Body of pancreas (tissue), 4 donors: ENCODE measurements at regions not wholly inside any gene's neighbourhood (a gene's known extent, or its start where the extent isn't known, plus 50 kb on each side); places are given as distances from the start of the nearest gene placed in this dataset.

ENCODE experiments used
- ATAC-seq: fragments of 150-250 bp; one replicate; pipeline ENCODE4 v1.9.1; 2016
- DNase-seq, 4 donors: peaks; one replicate each; pipeline ENCODE4 v3.0.0-alpha.2; 2019
- H3K27ac ChIP-seq, 4 donors: fragments of 200-600 bp; sonication (generic); 1 replicate in 3 of 4; 2 replicates in 1 of 4; pipeline versions ENCODE4 v1.5.1 to v1.6.1; 2016 to 2019; ENCODE audit warnings: mild to moderate bottlenecking in 1 of 4, mixed read lengths in 1 of 4, moderate library complexity in 1 of 4
- H3K27me3 ChIP-seq, 2 donors: fragments of 200-600 bp; sonication (generic); one replicate each; pipeline ENCODE4 v1.6.0; 2016; ENCODE audit warnings: mild to moderate bottlenecking in 1 of 2
- H3K36me3 ChIP-seq, 2 donors: fragments of 200-600 bp; sonication (generic); replicated peaks in 1 of 2; 2 replicates each; pipeline ENCODE4 v1.5.1; 2016; ENCODE audit warnings: low read depth in 2 of 2; ENCODE audit not compliant: insufficient read depth in 1 of 2
- H3K4me1 ChIP-seq: fragments of 200-600 bp; sonication (generic); one replicate; pipeline ENCODE4 v1.6.0; 2016
- H3K4me3 ChIP-seq, 2 donors: fragments of 200-600 bp; sonication (generic); 1 replicate in 1 of 2; 2 replicates in 1 of 2; pipeline ENCODE4 v1.5.1; 2016 to 2019
- H3K9me3 ChIP-seq, 3 donors: fragments of 200-600 bp; sonication (generic); 1 replicate in 2 of 3; 2 replicates in 1 of 3; pipeline ENCODE4 v1.5.1; 2016
- CTCF ChIP-seq, 7 experiments: fragments of 450-650 bp in 4 of 7; fragments of 200-600 bp in 3 of 7; sonication (generic) in 3 of 7; IDR thresholded peaks; one replicate each; pipeline ENCODE4 v1.5.1; 2016 to 2019; ENCODE audit warnings: antibody characterized with exemption in 7 of 7
- POLR2A ChIP-seq, 3 donors: fragments of 450-650 bp; IDR thresholded peaks; one replicate each; pipeline ENCODE4 v1.6.1; 2016; ENCODE audit warnings: antibody characterized with exemption in 3 of 3, mild to moderate bottlenecking in 2 of 3
- WGBS, 2 donors: methylation state at CpG; one replicate each; pipeline ENCODE4 v1.1.5; 2017; 5-methylcytosine and 5-hydroxymethylcytosine counted together
- intact Hi-C: fragments of 100-400 bp; cut with DNase I; formaldehyde crosslinking; loops from one replicate; pipeline ENCODE4 v1.15.1; 2023

- no peaks in the 10 kb centered on the region for H3K36me3 ChIP-seq
- peaks cover 13% of the 10 kb centered on the region for H3K4me1 ChIP-seq
- 0 to 45% methylated on average over 1 of the region's 1 CpG for WGBS, 2 donors
- no peaks in the 10 kb centered on the region for H3K27me3 ChIP-seq
- intact Hi-C loops = no loop called here
- no peak for ATAC-seq
- no peak overlapping the region for H3K4me3 ChIP-seq
- H3K27ac ChIP-seq = no peak overlapping the region
- no peak for DNase-seq
- no peaks in the 10 kb centered on the region for H3K9me3 ChIP-seq
- TF ChIP-seq POLR2A (IDR thresholded peaks at IDR 0.05) (no peak), CTCF (IDR thresholded peaks at IDR 0.05) (no peak)
Observed at GRCh38 chr14:30420515-30420914, 138.4 kb upstream of the G2E3 start.

- Histone ChIP-seq H3K4me3 (no peak overlapping the region), H3K9me3 (no peaks in the 10 kb centered on the region), H3K27ac (no peak overlapping the region), H3K36me3 (no peaks in the 10 kb centered on the region), H3K4me1 (no peaks in the 10 kb centered on the region), H3K27me3 (no peaks in the 10 kb centered on the region)
- no peak for DNase-seq
- TF ChIP-seq CTCF (IDR thresholded peaks at IDR 0.05) = no peak
- no peak for TF ChIP-seq POLR2A (IDR thresholded peaks at IDR 0.05)
- 57 to 63% methylated on average over 1 of the region's 1 CpG for WGBS, 2 donors
- no peak for ATAC-seq
- intact Hi-C loops = no loop called here
Observed at GRCh38 chr14:30426463-30426862, 132.5 kb upstream of the G2E3 start.

- DNase-seq (no peak), ATAC-seq (no peak)
- no peak overlapping the region for H3K27ac ChIP-seq
- H3K27me3 ChIP-seq = no peaks in the 10 kb centered on the region
- 72 to 84% methylated on average over 2 of the region's 2 CpGs for WGBS, 2 donors
- intact Hi-C loops = no loop called here
- no peaks in the 10 kb centered on the region for H3K4me1 ChIP-seq
- no peaks in the 10 kb centered on the region for H3K36me3 ChIP-seq
- H3K4me3 ChIP-seq = no peak overlapping the region
- TF ChIP-seq CTCF (IDR thresholded peaks at IDR 0.05) (no peak), POLR2A (IDR thresholded peaks at IDR 0.05) (no peak)
- H3K9me3 ChIP-seq = no peaks in the 10 kb centered on the region
Observed at GRCh38 chr14:30427401-30427800, 131.6 kb upstream of the G2E3 start.

- Histone ChIP-seq H3K36me3 (no peaks in the 10 kb centered on the region), H3K4me1 (no peaks in the 10 kb centered on the region), H3K4me3 (no peak overlapping the region), H3K27me3 (no peaks in the 10 kb centered on the region), H3K9me3 (no peaks in the 10 kb centered on the region), H3K27ac (no peak overlapping the region)
- ATAC-seq = no peak
- DNase-seq = no peak
- intact Hi-C loops = no loop called here
- no peak for TF ChIP-seq POLR2A (IDR thresholded peaks at IDR 0.05)
- no peak for TF ChIP-seq CTCF (IDR thresholded peaks at IDR 0.05)
Observed at GRCh38 chr14:30427846-30428245, 131.1 kb upstream of the G2E3 start.

GRCh38 chr14:30431552-30431951, 127.4 kb upstream of the G2E3 start:
- no peak overlapping the region for H3K27ac ChIP-seq
- intact Hi-C loops = no loop called here
- H3K27me3 ChIP-seq = no peaks in the 10 kb centered on the region
- H3K9me3 ChIP-seq = no peaks in the 10 kb centered on the region
- no peak for TF ChIP-seq CTCF (IDR thresholded peaks at IDR 0.05)
- TF ChIP-seq POLR2A (IDR thresholded peaks at IDR 0.05) = no peak
- H3K4me1 ChIP-seq = no peaks in the 10 kb centered on the region
- H3K36me3 ChIP-seq = no peaks in the 10 kb centered on the region
- no peak for ATAC-seq
- 74 to 83% methylated on average over 1 of the region's 1 CpG for WGBS, 2 donors
- no peak for DNase-seq
- H3K4me3 ChIP-seq = no peak overlapping the region
